ENCODE measurements at regions not wholly inside any gene's neighbourhood (a gene's known extent, or its start where the extent isn't known, plus 50 kb on each side); places are given as distances from the start of the nearest gene placed in this dataset.
A peak's percentile ranks its signal among the peaks of the same experiment; 100 is the strongest.

DNA sequence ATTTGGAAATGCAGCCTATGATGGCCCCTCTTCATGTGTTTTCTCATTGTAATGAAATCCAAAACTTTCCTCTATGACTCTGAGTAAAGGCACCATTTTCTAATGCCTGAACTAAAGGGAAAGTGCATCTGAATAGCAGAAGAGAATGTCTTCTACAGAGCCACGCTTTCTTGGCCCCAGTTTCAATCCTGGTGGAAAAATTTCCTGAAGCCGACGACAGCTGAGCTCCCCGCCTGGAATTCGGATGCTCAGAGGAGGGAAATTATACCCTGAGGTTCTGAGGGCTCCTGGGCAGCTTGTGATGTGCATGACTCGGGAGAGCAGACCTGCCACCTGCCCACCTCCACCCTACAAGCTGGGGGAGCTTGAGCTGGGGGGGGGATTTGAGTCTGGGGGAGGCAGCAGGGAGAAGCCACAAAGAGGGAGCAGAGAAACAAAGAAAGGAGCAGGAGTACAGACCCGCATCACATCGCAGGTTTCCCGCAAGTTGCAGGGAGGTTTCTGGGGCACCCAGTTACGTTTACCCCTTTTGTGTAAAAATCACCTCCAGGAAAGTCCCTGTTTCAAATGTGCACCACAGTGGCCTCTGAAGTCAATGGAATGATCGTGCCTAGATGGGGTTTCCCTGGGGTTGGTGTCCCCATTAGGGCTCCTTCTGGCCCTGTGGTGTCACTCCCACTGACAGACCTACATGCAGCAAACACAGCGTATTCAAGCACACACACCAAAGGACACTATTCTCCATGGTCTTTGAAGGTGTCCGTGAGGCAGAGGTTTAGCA lies 145.6 kb upstream of the RBPJ start:
- DNase-seq (peak; percentile 47 to 54), ATAC-seq (replicated peaks in 1 of 2) (peak; percentile 72)
- Mint-ChIP-seq H3K4me1 (ENCODE audit: low read depth) (peaks cover 48% of the 10 kb centered on the region), H3K27me3 (ENCODE audit: low read depth) (peaks cover 24% of the 10 kb centered on the region), H3K36me3 (ENCODE audit: insufficient read depth in 2 of 2) (peaks cover 0 to 3% of the 10 kb centered on the region in 2 donors), H3K9me3 (peaks cover 0 to 2% of the 10 kb centered on the region in 2 donors), H3K4me3 (peak overlapping the region; percentile 48 to 63), H3K27ac (no peak overlapping the region)

- peak overlapping the region in 1 of 2 donors; percentile 63 for H3K4me3 Mint-ChIP-seq
- H3K36me3 Mint-ChIP-seq (ENCODE audit: insufficient read depth in 2 of 2): peaks cover 0 to 3% of the 10 kb centered on the region in 2 donors
- no peak overlapping the region for H3K27ac Mint-ChIP-seq
- peaks cover 48% of the 10 kb centered on the region for H3K4me1 Mint-ChIP-seq (ENCODE audit: low read depth)
- ATAC-seq (replicated peaks in 1 of 2) (no peak), DNase-seq (no peak)
- peaks cover 24% of the 10 kb centered on the region for H3K27me3 Mint-ChIP-seq (ENCODE audit: low read depth)
- peaks cover 0 to 2% of the 10 kb centered on the region in 2 donors for H3K9me3 Mint-ChIP-seq
Measured at GRCh38 chr4:26175905-26176470, 144.8 kb upstream of the RBPJ start.

GRCh38 chr4:26176598-26177149 lies 144.1 kb upstream of the RBPJ start:
- ATAC-seq (replicated peaks in 1 of 2) (no peak), DNase-seq (no peak)
- peaks cover 48% of the 10 kb centered on the region for H3K4me1 Mint-ChIP-seq (ENCODE audit: low read depth)
- H3K36me3 Mint-ChIP-seq (ENCODE audit: insufficient read depth in 2 of 2): peaks cover 0 to 3% of the 10 kb centered on the region in 2 donors
- H3K27me3 Mint-ChIP-seq (ENCODE audit: low read depth): peaks cover 30% of the 10 kb centered on the region
- H3K27ac Mint-ChIP-seq: no peak overlapping the region
- H3K4me3 Mint-ChIP-seq: no peak overlapping the region
- H3K9me3 Mint-ChIP-seq: peaks cover 0 to 2% of the 10 kb centered on the region in 2 donors

DNA sequence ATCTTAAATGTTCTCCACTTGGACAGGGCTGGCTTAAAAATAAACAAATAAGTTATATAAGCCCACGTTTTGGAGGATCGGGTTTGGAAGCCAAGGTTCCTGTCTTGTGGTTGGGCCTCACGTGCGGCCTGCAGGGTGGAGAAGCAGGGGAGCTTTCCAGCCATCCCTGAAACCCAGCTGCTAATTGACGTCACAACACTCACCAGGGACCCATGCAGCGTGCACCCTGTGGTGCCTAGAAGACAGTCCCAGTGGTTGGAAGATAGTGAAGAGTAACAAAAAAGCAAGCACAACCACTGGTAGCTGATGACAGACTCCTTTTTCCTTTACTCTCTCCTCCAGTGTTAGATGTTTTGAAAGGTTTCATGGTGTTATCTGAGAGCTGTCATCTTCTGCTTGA lies 142.0 kb upstream of the RBPJ start:
- ATAC-seq (replicated peaks in 1 of 2) (peak; percentile 38 to 47), DNase-seq (no peak)
- Mint-ChIP-seq H3K9me3 (peaks cover 0 to 2% of the 10 kb centered on the region in 2 donors), H3K4me3 (peak overlapping the region; percentile 44 to 59), H3K36me3 (ENCODE audit: insufficient read depth in 2 of 2) (peaks cover 0 to 3% of the 10 kb centered on the region in 2 donors), H3K4me1 (ENCODE audit: low read depth) (peaks cover 44% of the 10 kb centered on the region), H3K27me3 (ENCODE audit: low read depth) (peaks cover 13% of the 10 kb centered on the region), H3K27ac (peak overlapping the region; percentile 61)

DNA sequence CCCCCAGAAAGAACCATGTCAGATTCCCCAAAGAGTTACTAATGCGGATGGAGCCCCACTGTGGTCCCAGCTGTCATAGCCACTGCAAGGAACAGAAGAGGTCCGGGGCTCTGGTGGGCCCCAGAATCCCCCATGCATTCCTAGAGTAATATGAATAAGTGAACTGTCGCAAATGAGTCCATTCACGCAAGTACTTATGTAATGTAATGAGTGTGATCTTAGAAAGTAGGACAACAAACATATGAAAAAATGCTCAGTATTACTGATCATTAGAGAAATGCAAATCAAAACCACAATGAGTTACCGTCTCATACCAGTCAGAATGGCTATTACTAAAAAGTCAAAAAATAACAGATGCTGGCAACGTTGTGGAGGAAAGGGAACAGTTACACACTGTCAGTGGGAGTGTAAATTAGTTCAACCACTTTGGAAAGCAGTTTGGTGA lies 141.5 kb upstream of the RBPJ start:
- Mint-ChIP-seq H3K4me3 (peak overlapping the region; percentile 44 to 59), H3K27ac (peak overlapping the region; percentile 61), H3K9me3 (peaks cover 0 to 2% of the 10 kb centered on the region in 2 donors), H3K4me1 (ENCODE audit: low read depth) (peaks cover 40% of the 10 kb centered on the region), H3K36me3 (ENCODE audit: insufficient read depth in 2 of 2) (peaks cover 0 to 3% of the 10 kb centered on the region in 2 donors), H3K27me3 (ENCODE audit: low read depth) (peaks cover 12% of the 10 kb centered on the region)
- peak; percentile 33 to 46 for DNase-seq
- peak; percentile 72 to 80 for ATAC-seq (replicated peaks in 1 of 2)

DNA sequence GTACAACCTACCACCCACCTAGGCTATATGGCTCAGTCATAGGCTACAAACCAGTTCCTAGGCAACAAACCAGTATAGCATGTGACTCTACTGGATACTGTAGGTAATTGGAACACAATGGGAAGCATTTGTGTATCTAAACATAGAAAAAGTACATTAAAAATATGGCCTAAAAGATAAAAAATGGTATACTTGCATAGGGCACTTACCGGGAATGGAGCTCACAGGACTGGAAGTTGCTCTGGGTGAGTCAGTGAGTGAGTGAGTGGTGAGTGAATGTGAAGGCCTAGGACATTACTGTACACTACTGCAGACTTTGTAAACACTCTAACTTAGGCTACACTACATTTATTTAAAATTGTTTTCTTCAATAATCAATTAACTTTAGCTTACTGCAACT lies 139.2 kb upstream of the RBPJ start:
- no peak overlapping the region for H3K27ac Mint-ChIP-seq
- peaks cover 0 to 2% of the 10 kb centered on the region in 2 donors for H3K9me3 Mint-ChIP-seq
- H3K4me1 Mint-ChIP-seq (ENCODE audit: low read depth): peaks cover 19% of the 10 kb centered on the region
- H3K36me3 Mint-ChIP-seq (ENCODE audit: insufficient read depth in 2 of 2): peaks cover 0 to 3% of the 10 kb centered on the region in 2 donors
- no peak overlapping the region for H3K4me3 Mint-ChIP-seq
- DNase-seq (no peak), ATAC-seq (replicated peaks in 1 of 2) (no peak)
- peaks cover 12% of the 10 kb centered on the region for H3K27me3 Mint-ChIP-seq (ENCODE audit: low read depth)

DNA sequence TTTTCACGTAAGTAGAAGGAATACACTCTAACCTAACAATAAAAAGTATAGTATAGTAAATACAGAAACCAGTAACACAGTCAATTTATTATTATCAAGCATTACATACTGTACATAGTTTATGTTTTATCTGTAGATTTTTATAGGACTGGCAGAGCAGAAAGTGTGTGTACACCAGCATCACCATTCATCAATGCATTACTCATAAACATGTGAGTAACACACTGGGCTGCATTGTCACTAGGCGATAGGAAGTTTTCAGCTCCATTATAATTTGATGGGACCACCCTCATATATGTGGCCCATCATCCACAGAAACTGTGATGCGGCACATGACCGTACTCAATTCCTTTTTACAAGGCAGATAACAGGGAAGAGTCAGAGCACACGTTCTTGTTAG lies 137.8 kb upstream of the RBPJ start:
- ATAC-seq (replicated peaks in 1 of 2): no peak
- Mint-ChIP-seq H3K9me3 (peaks cover 0 to 2% of the 10 kb centered on the region in 2 donors), H3K27ac (peak overlapping the region; percentile 57), H3K4me3 (no peak overlapping the region), H3K36me3 (ENCODE audit: insufficient read depth in 2 of 2) (peaks cover 0 to 3% of the 10 kb centered on the region in 2 donors), H3K4me1 (ENCODE audit: low read depth) (peaks cover 12% of the 10 kb centered on the region), H3K27me3 (ENCODE audit: low read depth) (peaks cover 12% of the 10 kb centered on the region)
- no peak for DNase-seq

GRCh38 chr4:26185436-26185835 lies 135.4 kb upstream of the RBPJ start:
- H3K4me1 Mint-ChIP-seq (ENCODE audit: low read depth): peaks cover 3% of the 10 kb centered on the region
- no peak overlapping the region for H3K27ac Mint-ChIP-seq
- H3K27me3 Mint-ChIP-seq (ENCODE audit: low read depth): peaks cover 14% of the 10 kb centered on the region
- H3K4me3 Mint-ChIP-seq: no peak overlapping the region
- DNase-seq (no peak), ATAC-seq (replicated peaks in 1 of 2) (no peak)
- H3K9me3 Mint-ChIP-seq: no peaks in the 10 kb centered on the region
- H3K36me3 Mint-ChIP-seq (ENCODE audit: insufficient read depth in 2 of 2): peaks cover 0 to 2% of the 10 kb centered on the region in 2 donors

DNA sequence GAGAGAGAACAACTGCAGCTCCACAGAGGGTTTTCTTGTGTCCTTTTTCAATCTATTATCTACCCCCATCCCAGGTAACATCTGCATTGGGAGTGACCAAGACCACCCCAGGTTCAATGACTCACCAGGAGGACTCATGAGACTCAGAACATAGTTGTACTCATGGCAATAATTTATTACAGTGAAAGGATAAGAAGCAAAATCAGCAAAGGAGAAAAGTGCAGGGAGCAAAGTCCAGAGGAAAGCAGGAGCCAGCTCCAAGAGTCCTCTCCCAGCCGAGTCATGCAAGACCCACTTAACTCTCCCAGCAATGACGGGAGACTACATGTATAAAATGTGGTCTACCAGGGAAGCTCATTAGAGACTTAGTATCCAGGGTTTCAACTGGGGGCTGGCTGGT lies 129.5 kb upstream of the RBPJ start:
- H3K27ac Mint-ChIP-seq: no peak overlapping the region
- H3K9me3 Mint-ChIP-seq: no peaks in the 10 kb centered on the region
- H3K36me3 Mint-ChIP-seq (ENCODE audit: insufficient read depth in 2 of 2): peaks cover 0 to 2% of the 10 kb centered on the region in 2 donors
- ATAC-seq (replicated peaks in 1 of 2) (no peak), DNase-seq (no peak)
- H3K4me1 Mint-ChIP-seq (ENCODE audit: low read depth): peaks cover 54% of the 10 kb centered on the region
- no peak overlapping the region for H3K4me3 Mint-ChIP-seq
- peaks cover 8% of the 10 kb centered on the region for H3K27me3 Mint-ChIP-seq (ENCODE audit: low read depth)

DNA sequence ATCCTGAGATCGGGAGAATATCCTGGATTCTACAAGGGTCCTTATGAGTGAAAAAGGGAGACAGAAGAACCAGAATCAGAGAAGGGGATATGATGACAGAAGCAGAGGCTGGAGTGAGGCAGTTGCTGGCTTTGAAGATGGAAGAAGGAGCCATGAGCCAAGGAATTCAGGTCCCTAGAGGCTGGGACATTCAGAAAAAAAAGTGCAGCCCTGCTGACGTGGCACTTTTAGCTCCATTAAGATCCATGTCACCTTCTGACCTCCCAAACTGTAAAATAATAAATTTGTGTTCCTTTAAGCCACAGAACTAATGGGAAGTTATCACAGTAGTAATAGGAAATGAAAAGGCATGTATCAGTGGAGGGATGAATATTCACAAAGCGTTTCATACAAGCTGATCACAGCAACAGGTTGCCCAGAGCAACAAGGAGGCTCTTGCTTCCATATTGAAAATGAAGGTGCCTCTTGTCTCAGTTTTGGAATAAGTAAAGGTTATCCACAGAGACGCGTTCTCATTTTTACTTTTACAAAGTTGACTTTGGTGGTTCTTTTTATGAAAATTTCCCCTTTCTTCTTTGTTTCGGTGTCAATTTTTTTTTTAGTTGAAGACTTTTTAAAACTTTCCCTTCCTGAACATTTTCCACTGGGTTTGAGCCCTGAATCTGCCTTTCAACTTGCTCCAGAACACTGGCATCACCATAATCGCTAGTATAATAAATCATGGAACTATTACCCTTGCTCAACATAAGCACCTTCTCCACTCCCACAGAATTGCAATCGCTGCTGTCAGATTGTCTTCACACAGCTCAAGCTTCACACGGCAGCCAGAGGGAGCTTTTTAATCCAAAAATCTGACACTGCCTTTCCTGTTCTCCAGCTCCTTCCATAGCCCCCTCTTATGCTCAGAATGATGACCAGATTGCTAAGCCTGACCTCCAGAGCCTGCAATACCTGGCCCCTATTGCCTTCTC lies 127.6 kb upstream of the RBPJ start:
- H3K36me3 Mint-ChIP-seq (ENCODE audit: insufficient read depth in 2 of 2): peaks cover 0 to under 1% of the 10 kb centered on the region in 2 donors
- peaks cover 8% of the 10 kb centered on the region for H3K27me3 Mint-ChIP-seq (ENCODE audit: low read depth)
- DNase-seq: peak; percentile 34 to 47
- H3K27ac Mint-ChIP-seq: peak overlapping the region; percentile 91
- peak; percentile 54 to 58 for ATAC-seq (replicated peaks in 1 of 2)
- no peaks in the 10 kb centered on the region for H3K9me3 Mint-ChIP-seq
- peaks cover 72% of the 10 kb centered on the region for H3K4me1 Mint-ChIP-seq (ENCODE audit: low read depth)
- peak overlapping the region; percentile 68 to 76 for H3K4me3 Mint-ChIP-seq

GRCh38 chr4:26194764-26195163 lies 126.0 kb upstream of the RBPJ start:
- H3K4me3 Mint-ChIP-seq: peak overlapping the region; percentile 29 to 44
- peaks cover 5% of the 10 kb centered on the region for H3K27me3 Mint-ChIP-seq (ENCODE audit: low read depth)
- peak overlapping the region; percentile 54 for H3K27ac Mint-ChIP-seq
- DNase-seq (peak in 1 of 2 donors; percentile 7), ATAC-seq (replicated peaks in 1 of 2) (peak; percentile 45 to 47)
- no peaks in the 10 kb centered on the region for H3K9me3 Mint-ChIP-seq
- peaks cover 84% of the 10 kb centered on the region for H3K4me1 Mint-ChIP-seq (ENCODE audit: low read depth)
- no peaks in the 10 kb centered on the region for H3K36me3 Mint-ChIP-seq (ENCODE audit: insufficient read depth in 2 of 2)

- DNase-seq: no peak
- Mint-ChIP-seq H3K4me1 (ENCODE audit: low read depth) (peaks cover 80% of the 10 kb centered on the region), H3K36me3 (ENCODE audit: insufficient read depth in 2 of 2) (no peaks in the 10 kb centered on the region), H3K27ac (peak overlapping the region; percentile 96), H3K9me3 (no peaks in the 10 kb centered on the region), H3K4me3 (peak overlapping the region; percentile 67 to 79), H3K27me3 (ENCODE audit: low read depth) (peaks cover 11% of the 10 kb centered on the region)
- no peak for ATAC-seq (replicated peaks in 1 of 2)
Measured at GRCh38 chr4:26196567-26196966, 124.2 kb upstream of the RBPJ start.

Measured in activated T-cell treated with anti-CD3 and anti-CD28 coated beads, Interleukin-2, amount 50 U/mL, for 72 hours (primary cell).